ENCODE measurements at regions not wholly inside any gene's neighbourhood (a gene's known extent, or its start where the extent isn't known, plus 50 kb on each side); places are given as distances from the start of the nearest gene placed in this dataset.

DNA sequence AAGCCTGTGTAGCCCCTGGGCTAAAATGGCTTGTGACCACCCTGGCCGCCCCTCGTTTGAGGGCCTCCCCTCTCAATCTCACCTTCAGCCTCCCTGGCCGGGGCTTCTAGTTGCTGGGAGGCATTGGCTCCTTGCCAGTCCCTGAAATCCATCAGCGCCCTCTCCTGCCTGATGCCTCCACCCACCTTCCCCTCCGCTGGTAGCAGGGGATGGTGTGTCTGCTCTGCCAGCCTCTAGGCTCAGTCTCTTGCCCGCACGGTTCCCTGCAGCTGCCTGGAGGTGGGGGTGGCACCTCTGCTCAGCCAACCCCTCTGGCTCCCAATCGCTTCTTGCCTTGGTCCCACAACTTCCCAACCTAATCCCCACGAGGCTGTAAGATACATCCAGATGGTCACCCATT is 167.9 kb downstream of the PHETA1 start:
- TF ChIP-seq TARDBP (IDR thresholded peaks at IDR 0.05) (no peak), BHLHE40 (IDR thresholded peaks at IDR 0.05; ENCODE audit: borderline replicate concordance) (no peak), LEF1 (IDR thresholded peaks at IDR 0.05; ENCODE audit: borderline replicate concordance) (no peak), ARNT (IDR thresholded peaks at IDR 0.05) (no peak)
- ChIA-PET CTCF (no interaction called here), POLR2A (no interaction called here)
- peak; percentile 28 for DNase-seq (ENCODE audit: extremely low spot score)

DNA sequence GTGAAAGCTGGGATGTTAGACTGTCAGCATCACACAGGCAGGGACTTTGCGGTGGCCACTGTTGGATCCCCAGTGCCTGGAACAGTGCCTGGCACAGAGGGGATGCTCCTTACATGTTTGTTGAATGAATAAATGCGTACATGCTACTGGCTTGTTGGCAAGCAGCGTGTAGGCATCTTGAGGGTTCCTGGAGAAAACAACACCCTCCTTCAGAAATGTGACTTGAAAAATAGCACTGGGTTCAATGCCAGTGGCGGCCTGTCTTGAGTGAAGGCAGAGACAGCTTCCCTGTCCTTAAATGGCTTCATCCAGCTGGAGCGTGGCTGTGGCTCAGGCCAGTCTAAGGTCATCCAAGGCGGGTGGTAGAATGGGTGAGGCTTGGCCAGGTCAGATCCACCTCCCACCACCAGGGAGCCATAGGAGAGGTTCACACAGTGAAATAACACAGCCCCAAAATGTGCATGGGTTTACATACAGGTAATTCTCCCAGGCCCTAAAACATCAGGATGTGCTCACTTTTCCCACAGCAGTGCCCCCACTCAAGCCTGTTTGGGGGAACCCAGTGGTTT is 171.4 kb downstream of the PHETA1 start:
- ChIA-PET CTCF (no interaction called here), POLR2A (no interaction called here)
- TF ChIP-seq FOXA1 (IDR thresholded peaks at IDR 0.05) (no peak), CTBP1 (IDR thresholded peaks at IDR 0.05; ENCODE audit: borderline replicate concordance) (no peak), LEF1 (IDR thresholded peaks at IDR 0.05; ENCODE audit: borderline replicate concordance) (no peak), ELF4 (IDR thresholded peaks at IDR 0.05) (no peak), NFRKB (IDR thresholded peaks at IDR 0.05) (no peak), SP1 (IDR thresholded peaks at IDR 0.05) (no peak), ZNF384 (IDR thresholded peaks at IDR 0.05) (no peak), SUZ12 (IDR thresholded peaks at IDR 0.05) (no peak), FOXK2 (IDR thresholded peaks at IDR 0.05) (no peak), L3MBTL2 (conservative IDR thresholded peaks at IDR 0.05) (no peak), HDGF (IDR thresholded peaks at IDR 0.05; ENCODE audit: borderline replicate concordance) (no peak), TARDBP (IDR thresholded peaks at IDR 0.05) (no peak)
- no peak for DNase-seq (ENCODE audit: extremely low spot score)

- TF ChIP-seq FOXA1 (IDR thresholded peaks at IDR 0.05): no peak
- TF ChIP-seq FOXM1 (IDR thresholded peaks at IDR 0.05; ENCODE audit: borderline replicate concordance): no peak
- no peak for TF ChIP-seq ZNF384 (IDR thresholded peaks at IDR 0.05)
- no peak for TF ChIP-seq FOXK2 (IDR thresholded peaks at IDR 0.05)
- no peak for TF ChIP-seq TARDBP (IDR thresholded peaks at IDR 0.05)
- TF ChIP-seq ARNT (IDR thresholded peaks at IDR 0.05): no peak
- no peak for TF ChIP-seq NFRKB (IDR thresholded peaks at IDR 0.05)
- no peak for TF ChIP-seq HDGF (IDR thresholded peaks at IDR 0.05; ENCODE audit: borderline replicate concordance)
- TF ChIP-seq ELF4 (IDR thresholded peaks at IDR 0.05): no peak
- CTCF ChIA-PET: no interaction called here
- no peak for DNase-seq (ENCODE audit: extremely low spot score)
- POLR2A ChIA-PET: no interaction called here
Observed at GRCh38 chr12:111196532-111196931, 172.4 kb downstream of the PHETA1 start.

DNA sequence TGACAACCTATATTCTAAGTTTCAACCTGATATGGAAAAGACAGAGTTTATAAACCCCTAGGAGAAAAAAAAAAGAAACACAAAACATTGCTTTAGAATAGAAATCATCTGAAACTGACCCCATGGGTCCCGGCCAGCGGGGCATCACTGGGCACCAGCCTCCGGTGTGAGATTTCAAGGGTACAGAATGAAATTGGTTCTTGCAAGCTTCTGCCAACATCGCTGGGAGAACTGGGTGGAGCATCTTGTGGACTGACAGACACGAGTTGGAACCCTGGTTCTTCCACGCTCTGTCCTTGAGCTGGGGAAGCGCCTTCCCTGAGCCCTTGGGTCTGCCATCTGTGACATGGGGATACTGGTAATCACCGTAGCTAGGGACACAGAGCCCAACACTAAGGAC is 173.6 kb downstream of the PHETA1 start:
- TF ChIP-seq ARNT (IDR thresholded peaks at IDR 0.05): no peak
- no peak for TF ChIP-seq L3MBTL2 (conservative IDR thresholded peaks at IDR 0.05)
- no peak for TF ChIP-seq HDGF (IDR thresholded peaks at IDR 0.05; ENCODE audit: borderline replicate concordance)
- TF ChIP-seq FOXA1 (IDR thresholded peaks at IDR 0.05): no peak
- no peak for TF ChIP-seq ZNF384 (IDR thresholded peaks at IDR 0.05)
- TF ChIP-seq ELF4 (IDR thresholded peaks at IDR 0.05): no peak
- POLR2A ChIA-PET: no interaction called here
- DNase-seq (ENCODE audit: extremely low spot score): no peak
- CTCF ChIA-PET: no interaction called here

DNA sequence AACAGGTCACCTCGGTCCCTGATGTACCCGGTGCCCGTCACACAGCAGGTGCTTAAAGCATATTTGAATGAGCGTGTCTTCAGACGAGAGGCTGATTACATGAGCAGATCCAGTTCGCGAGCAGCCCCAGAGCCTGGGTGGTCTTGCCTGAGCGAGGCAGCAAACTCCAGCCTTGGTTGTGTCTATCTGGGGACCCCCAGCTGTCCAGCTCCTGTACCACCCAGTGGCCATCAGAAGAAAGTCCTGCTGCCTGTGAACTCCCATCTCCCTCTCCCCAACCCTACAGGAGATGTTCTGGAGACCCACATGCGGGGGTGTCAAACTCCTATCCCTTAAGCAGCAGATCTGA is 174.2 kb downstream of the PHETA1 start:
- CTCF ChIA-PET: interaction anchor here (0.6 kb wide), 1 partner anchor 583 kb away, joined by 3 read pairs; no protein-coding TSS in a partner anchor
- POLR2A ChIA-PET: no interaction called here
- no peak for DNase-seq (ENCODE audit: extremely low spot score)
- no peak for TF ChIP-seq CTBP1 (IDR thresholded peaks at IDR 0.05; ENCODE audit: borderline replicate concordance)
- TF ChIP-seq FOXA1 (IDR thresholded peaks at IDR 0.05): no peak
- TF ChIP-seq FOXK2 (IDR thresholded peaks at IDR 0.05): no peak
- TF ChIP-seq NFRKB (IDR thresholded peaks at IDR 0.05): no peak
- no peak for TF ChIP-seq ELF4 (IDR thresholded peaks at IDR 0.05)
- TF ChIP-seq SUZ12 (IDR thresholded peaks at IDR 0.05): no peak
- TF ChIP-seq TARDBP (IDR thresholded peaks at IDR 0.05): no peak
- no peak for TF ChIP-seq FOXM1 (IDR thresholded peaks at IDR 0.05; ENCODE audit: borderline replicate concordance)
- no peak for TF ChIP-seq ZNF384 (IDR thresholded peaks at IDR 0.05)
- TF ChIP-seq SP1 (IDR thresholded peaks at IDR 0.05): no peak
- TF ChIP-seq LEF1 (IDR thresholded peaks at IDR 0.05; ENCODE audit: borderline replicate concordance): no peak
- no peak for TF ChIP-seq L3MBTL2 (conservative IDR thresholded peaks at IDR 0.05)
- no peak for TF ChIP-seq HDGF (IDR thresholded peaks at IDR 0.05; ENCODE audit: borderline replicate concordance)
- TF ChIP-seq PKNOX1 (IDR thresholded peaks at IDR 0.05): no peak

DNA sequence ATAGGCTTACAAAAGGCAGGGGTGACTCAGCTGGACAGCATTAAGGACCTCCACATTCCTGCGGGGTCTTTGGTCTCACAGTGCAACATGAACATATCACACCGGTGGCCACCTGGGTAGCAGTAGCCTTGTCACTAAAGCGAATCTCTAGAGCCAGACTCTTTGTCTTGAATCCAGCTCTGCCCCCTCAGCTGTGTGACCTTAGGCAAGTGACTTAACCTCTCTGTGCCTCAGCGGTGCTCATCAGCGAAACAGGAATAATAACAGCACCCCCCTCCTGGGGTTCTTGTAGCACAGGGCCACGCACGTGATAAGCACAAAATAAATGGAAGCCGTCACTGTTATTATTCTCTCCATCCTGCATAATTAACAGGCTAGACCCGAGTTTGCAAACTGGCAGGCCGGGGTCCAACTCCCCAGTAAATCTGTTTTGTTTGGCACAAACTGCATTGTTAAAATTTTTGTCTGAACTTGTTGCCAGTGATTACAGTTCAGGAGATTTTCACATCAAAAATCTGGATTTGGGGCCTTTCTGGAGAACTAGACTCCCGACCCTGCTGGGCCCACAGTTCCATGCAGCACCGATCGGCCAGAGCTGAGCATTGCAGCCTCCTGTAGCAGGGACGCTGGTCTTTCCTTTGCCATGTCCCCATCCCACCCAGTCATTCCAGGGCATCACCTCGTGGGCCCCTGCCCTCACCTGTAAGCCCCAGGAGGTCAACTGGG is 174.8 kb downstream of the PHETA1 start:
- CTCF ChIA-PET: interaction anchor here (0.6 kb wide), 1 partner anchor 582 kb away, joined by 3 read pairs; no protein-coding TSS in a partner anchor
- no peak for TF ChIP-seq FOXA1 (IDR thresholded peaks at IDR 0.05)
- TF ChIP-seq CTBP1 (IDR thresholded peaks at IDR 0.05; ENCODE audit: borderline replicate concordance): no peak
- TF ChIP-seq FOXM1 (IDR thresholded peaks at IDR 0.05; ENCODE audit: borderline replicate concordance): no peak
- TF ChIP-seq ARNT (IDR thresholded peaks at IDR 0.05): no peak
- no peak for TF ChIP-seq NFRKB (IDR thresholded peaks at IDR 0.05)
- TF ChIP-seq ZNF384 (IDR thresholded peaks at IDR 0.05): no peak
- TF ChIP-seq TARDBP (IDR thresholded peaks at IDR 0.05): no peak
- no peak for TF ChIP-seq SP1 (IDR thresholded peaks at IDR 0.05)
- TF ChIP-seq FOXK2 (IDR thresholded peaks at IDR 0.05): no peak
- TF ChIP-seq L3MBTL2 (conservative IDR thresholded peaks at IDR 0.05): no peak
- no peak for TF ChIP-seq PKNOX1 (IDR thresholded peaks at IDR 0.05)
- DNase-seq (ENCODE audit: extremely low spot score): no peak
- POLR2A ChIA-PET: no interaction called here

DNA sequence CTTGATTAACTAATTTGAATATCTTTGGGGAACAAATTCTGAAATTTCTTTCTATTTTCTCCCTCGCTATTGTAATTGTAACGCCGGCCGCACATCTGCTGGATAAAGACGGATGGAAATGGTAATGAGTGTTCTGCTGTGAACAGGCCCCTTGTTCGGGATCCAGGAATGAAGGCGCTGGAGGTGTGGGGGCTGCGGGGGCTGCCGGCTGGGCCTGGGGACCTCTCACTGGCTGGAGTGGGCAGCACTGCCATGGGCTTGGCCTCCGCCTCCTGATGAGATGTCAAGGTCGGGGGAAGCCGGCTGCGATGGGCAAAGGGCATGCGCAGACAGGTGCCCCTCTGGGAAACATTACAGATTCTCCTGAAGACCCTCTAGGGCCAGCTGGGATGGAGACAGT is 175.4 kb downstream of the PHETA1 start:
- no peak for DNase-seq (ENCODE audit: extremely low spot score)
- ChIA-PET POLR2A (no interaction called here), CTCF (no interaction called here)
- no peak for TF ChIP-seq L3MBTL2 (conservative IDR thresholded peaks at IDR 0.05)
- TF ChIP-seq PKNOX1 (IDR thresholded peaks at IDR 0.05): no peak
- no peak for TF ChIP-seq FOXK2 (IDR thresholded peaks at IDR 0.05)
- no peak for TF ChIP-seq ARNT (IDR thresholded peaks at IDR 0.05)
- TF ChIP-seq TARDBP (IDR thresholded peaks at IDR 0.05): no peak
- TF ChIP-seq SP1 (IDR thresholded peaks at IDR 0.05): no peak
- TF ChIP-seq ZNF384 (IDR thresholded peaks at IDR 0.05): no peak
- no peak for TF ChIP-seq FOXM1 (IDR thresholded peaks at IDR 0.05; ENCODE audit: borderline replicate concordance)
- no peak for TF ChIP-seq ELF4 (IDR thresholded peaks at IDR 0.05)
- no peak for TF ChIP-seq HDGF (IDR thresholded peaks at IDR 0.05; ENCODE audit: borderline replicate concordance)
- TF ChIP-seq SUZ12 (IDR thresholded peaks at IDR 0.05): no peak
- TF ChIP-seq CTBP1 (IDR thresholded peaks at IDR 0.05; ENCODE audit: borderline replicate concordance): no peak
- TF ChIP-seq BHLHE40 (IDR thresholded peaks at IDR 0.05; ENCODE audit: borderline replicate concordance): no peak
